GM23338 (cell line): ENCODE measurements at regions not wholly inside any gene's neighbourhood (a gene's known extent, or its start where the extent isn't known, plus 50 kb on each side); places are given as distances from the start of the nearest gene placed in this dataset.

Experiments used
- ATAC-seq: fragments of 200-7000 bp; cut with Tn5 transposase; 3 replicates; pipeline ENCODE4 v1.9.1; 2020
- DNase-seq: peaks from one replicate; pipeline ENCODE4 v3.0.0-alpha.2; 2015; ENCODE audit warnings: low spot score
- H2AFZ ChIP-seq: fragments of 200-600 bp; sonication (generic); 2 replicates; pipeline ENCODE4 v1.8.0; 2016; ENCODE audit warnings: antibody characterized with exemption, mild to moderate bottlenecking, moderate library complexity
- H3F3A ChIP-seq: fragments of 200-600 bp; sonication (generic); replicated peaks from 2 replicates; pipeline ENCODE4 v1.8.0; 2017; ENCODE audit warnings: antibody characterized with exemption, mixed run types, low read depth
- H3K27ac ChIP-seq: fragments of 200-600 bp; sonication (generic); 2 replicates; pipeline ENCODE4 v1.6.1; 2016; ENCODE audit warnings: low read depth
- H3K27me3 ChIP-seq: fragments of 200-600 bp; sonication (generic); 2 replicates; pipeline ENCODE4 v1.8.0; 2016; ENCODE audit warnings: mild to moderate bottlenecking, mixed run types, moderate library complexity; ENCODE audit not compliant: insufficient read depth
- H3K36me3 ChIP-seq: fragments of 200-600 bp; sonication (generic); 2 replicates; pipeline ENCODE4 v1.8.0; 2016; ENCODE audit warnings: mild to moderate bottlenecking; ENCODE audit not compliant: insufficient read depth
- H3K4me1 ChIP-seq: fragments of 200-600 bp; sonication (generic); 2 replicates; pipeline ENCODE4 v1.8.0; 2016; ENCODE audit warnings: mild to moderate bottlenecking, moderate library complexity; ENCODE audit not compliant: insufficient read depth
- H3K4me2 ChIP-seq: fragments of 200-600 bp; sonication (generic); 2 replicates; pipeline ENCODE4 v1.7.1; 2017; ENCODE audit warnings: mixed run types
- H3K4me3 ChIP-seq: fragments of 200-600 bp; sonication (generic); 2 replicates; pipeline ENCODE4 v1.6.1; 2016; ENCODE audit warnings: mixed run types
- H3K79me2 ChIP-seq: fragments of 200-600 bp; sonication (generic); replicated peaks from 2 replicates; pipeline ENCODE4 v1.8.0; 2017; ENCODE audit warnings: mild to moderate bottlenecking; ENCODE audit not compliant: insufficient read depth
- H3K9me2 ChIP-seq: fragments of 200-600 bp; sonication (generic); 2 replicates; pipeline ENCODE4 v1.8.0; 2017; ENCODE audit not compliant: insufficient read depth
- H4K20me1 ChIP-seq: fragments of 200-600 bp; sonication (generic); replicated peaks from 2 replicates; pipeline ENCODE4 v1.8.0; 2017; ENCODE audit warnings: mild to moderate bottlenecking; ENCODE audit not compliant: insufficient read depth
- H3K27ac Mint-ChIP-seq: 2 replicates; pipeline ENCODE4 v1.8.0; 2020; ENCODE audit warnings: inconsistent platforms, mild to moderate bottlenecking, moderate library complexity, mixed read lengths
- H3K27me3 Mint-ChIP-seq: 3 replicates; pipeline ENCODE4 v1.8.0; 2022; ENCODE audit warnings: low read depth, mild to moderate bottlenecking, moderate library complexity, mixed read lengths, inconsistent platforms; ENCODE audit not compliant: insufficient read depth, poor library complexity
- H3K36me3 Mint-ChIP-seq: 3 replicates; pipeline ENCODE4 v1.8.0; 2021; ENCODE audit warnings: low read depth, mild to moderate bottlenecking, inconsistent platforms, moderate library complexity, mixed read lengths
- H3K4me1 Mint-ChIP-seq: 3 replicates; pipeline ENCODE4 v1.8.0; 2020; ENCODE audit warnings: mild to moderate bottlenecking, inconsistent platforms, mixed read lengths
- H3K4me3 Mint-ChIP-seq: 3 replicates; pipeline ENCODE4 v1.8.0; 2021; ENCODE audit warnings: moderate library complexity, mild to moderate bottlenecking, inconsistent platforms, mixed read lengths
- H3K9me3 Mint-ChIP-seq: 3 replicates; pipeline ENCODE4 v1.8.0; 2020; ENCODE audit warnings: moderate library complexity, mild to moderate bottlenecking, inconsistent platforms, mixed read lengths
- CREB1 ChIP-seq: fragments of 250-450 bp; sonication (Bioruptor Pico); IDR thresholded peaks from 2 replicates; pipeline ENCODE4 v1.5.0; 2020; ENCODE audit warnings: low read depth, mild to moderate bottlenecking, moderate library complexity
- EZH2 ChIP-seq: fragments of 200-600 bp; sonication (generic); IDR thresholded peaks from one replicate; pipeline ENCODE4 v1.8.0; 2017; ENCODE audit warnings: antibody characterized with exemption, mild to moderate bottlenecking, low read depth; ENCODE audit not compliant: unreplicated experiment
- EZH2phosphoT487 ChIP-seq: fragments of 200-600 bp; sonication (generic); IDR thresholded peaks from one replicate; pipeline ENCODE4 v1.8.1; 2018; ENCODE audit warnings: antibody characterized with exemption; ENCODE audit not compliant: unreplicated experiment
- JUNB ChIP-seq: IDR thresholded peaks from one replicate; pipeline ENCODE4 v1.6.1; 2016; ENCODE audit warnings: antibody characterized with exemption; ENCODE audit not compliant: unreplicated experiment
- POLR2AphosphoS5 ChIP-seq: IDR thresholded peaks from 2 replicates; pipeline ENCODE4 v1.6.1; 2016; ENCODE audit warnings: antibody characterized with exemption, low read depth
- STAT1 ChIP-seq: IDR thresholded peaks from one replicate; pipeline ENCODE4 v1.6.1; 2016; ENCODE audit warnings: antibody characterized with exemption; ENCODE audit not compliant: unreplicated experiment
- ZNF114 ChIP-seq: fragments of 250-450 bp; sonication (Bioruptor Pico); IDR thresholded peaks from 2 replicates; pipeline ENCODE4 v1.5.0; 2020; ENCODE audit warnings: mild to moderate bottlenecking, moderate library complexity
- TF ChIP-seq, protein P1 (sequence below), 2 experiments: fragments of 200-600 bp in 1 of 2; sonication (generic) in 1 of 2; conservative IDR thresholded peaks; 2 replicates each; pipeline versions ENCODE4 v1.5.1 to v1.6.1; 2016 to 2017; ENCODE audit warnings: antibody characterized with exemption in 2 of 2, low read depth in 2 of 2, mild to moderate bottlenecking in 2 of 2, moderate library complexity in 1 of 2
- TF ChIP-seq, protein P2 (sequence below): IDR thresholded peaks from 2 replicates; pipeline ENCODE4 v1.6.1; 2016; ENCODE audit warnings: antibody characterized with exemption
- TF ChIP-seq, protein P3 (sequence below): fragments of 250-450 bp; sonication (Bioruptor Pico); IDR thresholded peaks from 2 replicates; pipeline ENCODE4 v1.5.0; 2020; ENCODE audit warnings: mild to moderate bottlenecking, moderate library complexity
- TF ChIP-seq, protein P4 (sequence below): IDR thresholded peaks from one replicate; pipeline ENCODE4 v1.6.1; 2018; ENCODE audit warnings: antibody characterized with exemption; ENCODE audit not compliant: unreplicated experiment

DNA sequence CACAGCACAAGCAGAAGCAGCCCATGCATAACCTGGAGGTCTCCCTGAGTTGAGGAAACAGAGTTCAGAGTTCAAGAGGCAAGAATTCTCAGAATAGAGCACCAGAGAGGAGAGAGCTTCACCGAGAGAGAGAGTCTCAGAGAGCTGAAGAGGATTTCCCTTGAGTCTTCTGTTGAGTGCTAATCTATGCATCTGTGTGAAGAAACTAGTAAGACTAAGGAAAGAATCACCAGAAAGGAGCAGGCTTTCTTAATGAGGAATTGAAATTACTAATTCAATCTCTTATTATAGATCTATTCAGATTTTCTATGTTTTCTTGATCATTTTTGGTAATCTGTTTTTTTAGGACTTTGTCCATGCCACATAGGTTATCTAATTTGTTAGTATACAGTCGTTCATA lies 89.3 kb upstream of the CTAGE1 start (continued):
- TF ChIP-seq, protein P1, sequence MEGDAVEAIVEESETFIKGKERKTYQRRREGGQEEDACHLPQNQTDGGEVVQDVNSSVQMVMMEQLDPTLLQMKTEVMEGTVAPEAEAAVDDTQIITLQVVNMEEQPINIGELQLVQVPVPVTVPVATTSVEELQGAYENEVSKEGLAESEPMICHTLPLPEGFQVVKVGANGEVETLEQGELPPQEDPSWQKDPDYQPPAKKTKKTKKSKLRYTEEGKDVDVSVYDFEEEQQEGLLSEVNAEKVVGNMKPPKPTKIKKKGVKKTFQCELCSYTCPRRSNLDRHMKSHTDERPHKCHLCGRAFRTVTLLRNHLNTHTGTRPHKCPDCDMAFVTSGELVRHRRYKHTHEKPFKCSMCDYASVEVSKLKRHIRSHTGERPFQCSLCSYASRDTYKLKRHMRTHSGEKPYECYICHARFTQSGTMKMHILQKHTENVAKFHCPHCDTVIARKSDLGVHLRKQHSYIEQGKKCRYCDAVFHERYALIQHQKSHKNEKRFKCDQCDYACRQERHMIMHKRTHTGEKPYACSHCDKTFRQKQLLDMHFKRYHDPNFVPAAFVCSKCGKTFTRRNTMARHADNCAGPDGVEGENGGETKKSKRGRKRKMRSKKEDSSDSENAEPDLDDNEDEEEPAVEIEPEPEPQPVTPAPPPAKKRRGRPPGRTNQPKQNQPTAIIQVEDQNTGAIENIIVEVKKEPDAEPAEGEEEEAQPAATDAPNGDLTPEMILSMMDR (conservative IDR thresholded peaks at IDR 0.05; ENCODE audit: low read depth in 2 of 2), result no peak
- TF ChIP-seq STAT1, result no peak
- TF ChIP-seq, protein P2, sequence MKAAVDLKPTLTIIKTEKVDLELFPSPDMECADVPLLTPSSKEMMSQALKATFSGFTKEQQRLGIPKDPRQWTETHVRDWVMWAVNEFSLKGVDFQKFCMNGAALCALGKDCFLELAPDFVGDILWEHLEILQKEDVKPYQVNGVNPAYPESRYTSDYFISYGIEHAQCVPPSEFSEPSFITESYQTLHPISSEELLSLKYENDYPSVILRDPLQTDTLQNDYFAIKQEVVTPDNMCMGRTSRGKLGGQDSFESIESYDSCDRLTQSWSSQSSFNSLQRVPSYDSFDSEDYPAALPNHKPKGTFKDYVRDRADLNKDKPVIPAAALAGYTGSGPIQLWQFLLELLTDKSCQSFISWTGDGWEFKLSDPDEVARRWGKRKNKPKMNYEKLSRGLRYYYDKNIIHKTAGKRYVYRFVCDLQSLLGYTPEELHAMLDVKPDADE, result no peak

- no peak overlapping the region for H3K27ac Mint-ChIP-seq
- Histone ChIP-seq H3K27me3 (no peaks in the 10 kb centered on the region), H2AFZ (no peak overlapping the region), H4K20me1 (no peaks in the 10 kb centered on the region), H3K79me2 (no peaks in the 10 kb centered on the region), H3K4me1 (no peaks in the 10 kb centered on the region), H3F3A (no peaks in the 10 kb centered on the region), H3K36me3 (no peaks in the 10 kb centered on the region), H3K9me2 (0 out of 2 replicates have a peak, but pooled peaks cover 2% of the 10 kb centered on the region), H3K4me3 (no peak overlapping the region), H3K27ac (no peak overlapping the region), H3K4me2 (no peak overlapping the region)
- peaks cover 3% of the 10 kb centered on the region; the same call in 2 of the 3 replicates for H3K4me1 Mint-ChIP-seq
- H3K27me3 Mint-ChIP-seq, result no peaks in the 10 kb centered on the region
- no peak overlapping the region for H3K4me3 Mint-ChIP-seq
- H3K9me3 Mint-ChIP-seq, result no peaks in the 10 kb centered on the region
- DNase-seq (no peak), ATAC-seq (no peak)
- no peaks in the 10 kb centered on the region for H3K36me3 Mint-ChIP-seq
- no peak for TF ChIP-seq EZH2
- TF ChIP-seq, protein P3, sequence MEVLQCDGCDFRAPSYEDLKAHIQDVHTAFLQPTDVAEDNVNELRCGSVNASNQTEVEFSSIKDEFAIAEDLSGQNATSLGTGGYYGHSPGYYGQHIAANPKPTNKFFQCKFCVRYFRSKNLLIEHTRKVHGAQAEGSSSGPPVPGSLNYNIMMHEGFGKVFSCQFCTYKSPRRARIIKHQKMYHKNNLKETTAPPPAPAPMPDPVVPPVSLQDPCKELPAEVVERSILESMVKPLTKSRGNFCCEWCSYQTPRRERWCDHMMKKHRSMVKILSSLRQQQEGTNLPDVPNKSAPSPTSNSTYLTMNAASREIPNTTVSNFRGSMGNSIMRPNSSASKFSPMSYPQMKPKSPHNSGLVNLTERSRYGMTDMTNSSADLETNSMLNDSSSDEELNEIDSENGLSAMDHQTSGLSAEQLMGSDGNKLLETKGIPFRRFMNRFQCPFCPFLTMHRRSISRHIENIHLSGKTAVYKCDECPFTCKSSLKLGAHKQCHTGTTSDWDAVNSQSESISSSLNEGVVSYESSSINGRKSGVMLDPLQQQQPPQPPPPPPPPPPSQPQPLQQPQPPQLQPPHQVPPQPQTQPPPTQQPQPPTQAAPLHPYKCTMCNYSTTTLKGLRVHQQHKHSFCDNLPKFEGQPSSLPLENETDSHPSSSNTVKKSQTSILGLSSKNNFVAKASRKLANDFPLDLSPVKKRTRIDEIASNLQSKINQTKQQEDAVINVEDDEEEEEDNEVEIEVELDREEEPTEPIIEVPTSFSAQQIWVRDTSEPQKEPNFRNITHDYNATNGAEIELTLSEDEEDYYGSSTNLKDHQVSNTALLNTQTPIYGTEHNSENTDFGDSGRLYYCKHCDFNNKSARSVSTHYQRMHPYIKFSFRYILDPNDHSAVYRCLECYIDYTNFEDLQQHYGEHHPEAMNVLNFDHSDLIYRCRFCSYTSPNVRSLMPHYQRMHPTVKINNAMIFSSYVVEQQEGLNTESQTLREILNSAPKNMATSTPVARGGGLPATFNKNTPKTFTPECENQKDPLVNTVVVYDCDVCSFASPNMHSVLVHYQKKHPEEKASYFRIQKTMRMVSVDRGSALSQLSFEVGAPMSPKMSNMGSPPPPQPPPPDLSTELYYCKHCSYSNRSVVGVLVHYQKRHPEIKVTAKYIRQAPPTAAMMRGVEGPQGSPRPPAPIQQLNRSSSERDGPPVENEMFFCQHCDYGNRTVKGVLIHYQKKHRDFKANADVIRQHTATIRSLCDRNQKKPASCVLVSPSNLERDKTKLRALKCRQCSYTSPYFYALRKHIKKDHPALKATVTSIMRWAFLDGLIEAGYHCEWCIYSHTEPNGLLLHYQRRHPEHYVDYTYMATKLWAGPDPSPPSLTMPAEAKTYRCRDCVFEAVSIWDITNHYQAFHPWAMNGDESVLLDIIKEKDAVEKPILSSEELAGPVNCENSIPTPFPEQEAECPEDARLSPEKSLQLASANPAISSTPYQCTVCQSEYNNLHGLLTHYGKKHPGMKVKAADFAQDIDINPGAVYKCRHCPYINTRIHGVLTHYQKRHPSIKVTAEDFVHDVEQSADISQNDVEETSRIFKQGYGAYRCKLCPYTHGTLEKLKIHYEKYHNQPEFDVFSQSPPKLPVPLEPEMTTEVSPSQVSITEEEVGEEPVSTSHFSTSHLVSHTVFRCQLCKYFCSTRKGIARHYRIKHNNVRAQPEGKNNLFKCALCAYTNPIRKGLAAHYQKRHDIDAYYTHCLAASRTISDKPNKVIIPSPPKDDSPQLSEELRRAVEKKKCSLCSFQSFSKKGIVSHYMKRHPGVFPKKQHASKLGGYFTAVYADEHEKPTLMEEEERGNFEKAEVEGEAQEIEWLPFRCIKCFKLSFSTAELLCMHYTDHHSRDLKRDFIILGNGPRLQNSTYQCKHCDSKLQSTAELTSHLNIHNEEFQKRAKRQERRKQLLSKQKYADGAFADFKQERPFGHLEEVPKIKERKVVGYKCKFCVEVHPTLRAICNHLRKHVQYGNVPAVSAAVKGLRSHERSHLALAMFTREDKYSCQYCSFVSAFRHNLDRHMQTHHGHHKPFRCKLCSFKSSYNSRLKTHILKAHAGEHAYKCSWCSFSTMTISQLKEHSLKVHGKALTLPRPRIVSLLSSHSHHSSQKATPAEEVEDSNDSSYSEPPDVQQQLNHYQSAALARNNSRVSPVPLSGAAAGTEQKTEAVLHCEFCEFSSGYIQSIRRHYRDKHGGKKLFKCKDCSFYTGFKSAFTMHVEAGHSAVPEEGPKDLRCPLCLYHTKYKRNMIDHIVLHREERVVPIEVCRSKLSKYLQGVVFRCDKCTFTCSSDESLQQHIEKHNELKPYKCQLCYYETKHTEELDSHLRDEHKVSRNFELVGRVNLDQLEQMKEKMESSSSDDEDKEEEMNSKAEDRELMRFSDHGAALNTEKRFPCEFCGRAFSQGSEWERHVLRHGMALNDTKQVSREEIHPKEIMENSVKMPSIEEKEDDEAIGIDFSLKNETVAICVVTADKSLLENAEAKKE (CRISPR knock-in tag), result no peak
- no peak for TF ChIP-seq JUNB
- TF ChIP-seq CREB1 (CRISPR knock-in tag), result no peak
- no peak for TF ChIP-seq EZH2phosphoT487
- TF ChIP-seq, protein P4, sequence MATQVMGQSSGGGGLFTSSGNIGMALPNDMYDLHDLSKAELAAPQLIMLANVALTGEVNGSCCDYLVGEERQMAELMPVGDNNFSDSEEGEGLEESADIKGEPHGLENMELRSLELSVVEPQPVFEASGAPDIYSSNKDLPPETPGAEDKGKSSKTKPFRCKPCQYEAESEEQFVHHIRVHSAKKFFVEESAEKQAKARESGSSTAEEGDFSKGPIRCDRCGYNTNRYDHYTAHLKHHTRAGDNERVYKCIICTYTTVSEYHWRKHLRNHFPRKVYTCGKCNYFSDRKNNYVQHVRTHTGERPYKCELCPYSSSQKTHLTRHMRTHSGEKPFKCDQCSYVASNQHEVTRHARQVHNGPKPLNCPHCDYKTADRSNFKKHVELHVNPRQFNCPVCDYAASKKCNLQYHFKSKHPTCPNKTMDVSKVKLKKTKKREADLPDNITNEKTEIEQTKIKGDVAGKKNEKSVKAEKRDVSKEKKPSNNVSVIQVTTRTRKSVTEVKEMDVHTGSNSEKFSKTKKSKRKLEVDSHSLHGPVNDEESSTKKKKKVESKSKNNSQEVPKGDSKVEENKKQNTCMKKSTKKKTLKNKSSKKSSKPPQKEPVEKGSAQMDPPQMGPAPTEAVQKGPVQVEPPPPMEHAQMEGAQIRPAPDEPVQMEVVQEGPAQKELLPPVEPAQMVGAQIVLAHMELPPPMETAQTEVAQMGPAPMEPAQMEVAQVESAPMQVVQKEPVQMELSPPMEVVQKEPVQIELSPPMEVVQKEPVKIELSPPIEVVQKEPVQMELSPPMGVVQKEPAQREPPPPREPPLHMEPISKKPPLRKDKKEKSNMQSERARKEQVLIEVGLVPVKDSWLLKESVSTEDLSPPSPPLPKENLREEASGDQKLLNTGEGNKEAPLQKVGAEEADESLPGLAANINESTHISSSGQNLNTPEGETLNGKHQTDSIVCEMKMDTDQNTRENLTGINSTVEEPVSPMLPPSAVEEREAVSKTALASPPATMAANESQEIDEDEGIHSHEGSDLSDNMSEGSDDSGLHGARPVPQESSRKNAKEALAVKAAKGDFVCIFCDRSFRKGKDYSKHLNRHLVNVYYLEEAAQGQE, result no peak
- no peak for TF ChIP-seq ZNF114 (CRISPR knock-in tag)
- no peak for TF ChIP-seq STAT1
- TF ChIP-seq POLR2AphosphoS5, result no peak
Measured at GRCh38 chr18:22509423-22509822, 91.7 kb upstream of the CTAGE1 start.
